AG08395 (cell line): ENCODE measurements at regions not wholly inside any gene's neighbourhood (a gene's known extent, or its start where the extent isn't known, plus 50 kb on each side); places are given as distances from the start of the nearest gene placed in this dataset.
"Not testable (repeated sequence)": the region's sequence is repeated elsewhere in the genome, so short reads cannot be mapped to it uniquely, and the experiment has no call there.

Source experiments
- DNase-seq: peaks from one replicate; pipeline ENCODE4 v3.0.0; 2012; ENCODE audit warnings: mixed read lengths, low spot score

DNA sequence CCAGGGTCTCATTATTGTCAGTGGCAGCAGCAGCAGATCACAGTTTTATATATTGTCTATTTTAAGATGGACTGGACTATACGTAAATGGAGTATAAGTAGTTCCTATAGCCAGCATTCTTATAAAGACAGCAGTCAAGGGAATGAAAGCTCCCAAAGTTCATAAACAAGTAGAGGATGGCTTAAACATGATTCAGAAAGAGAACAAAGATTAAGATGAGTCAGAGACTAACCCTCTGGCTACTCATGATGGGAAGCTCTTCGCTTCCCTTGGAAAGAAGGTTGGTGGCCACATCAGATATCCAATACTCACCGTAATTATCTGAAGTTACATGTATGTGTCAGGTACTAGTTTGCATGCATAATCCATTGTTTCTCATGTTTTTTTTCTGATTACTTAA, 277.0 kb downstream of the INHBA start:
- DNase-seq, result peak; percentile 79

DNA sequence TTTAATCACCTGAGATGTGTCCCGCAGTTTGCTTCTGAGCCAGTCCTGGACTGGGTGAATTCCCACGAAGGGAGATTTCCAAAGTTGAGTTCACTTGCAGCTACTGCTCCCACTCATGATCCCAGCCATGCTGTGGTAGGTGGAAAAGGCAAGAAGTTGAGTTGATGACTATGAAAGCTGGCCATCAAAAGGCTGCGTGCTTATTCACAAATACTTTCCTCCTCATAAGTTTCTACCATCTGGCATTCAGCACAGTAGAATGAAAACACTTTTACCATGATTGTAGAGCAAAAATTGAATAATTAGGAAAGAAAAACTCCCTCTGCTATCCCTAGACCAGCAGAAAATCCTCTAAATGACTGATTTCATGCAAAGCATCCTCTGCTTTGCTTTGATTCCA, 281.8 kb downstream of the INHBA start:
- no peak for DNase-seq

- no peak for DNase-seq
Observed at GRCh38 chr7:41420421-41420820, 282.5 kb downstream of the INHBA start.

DNA sequence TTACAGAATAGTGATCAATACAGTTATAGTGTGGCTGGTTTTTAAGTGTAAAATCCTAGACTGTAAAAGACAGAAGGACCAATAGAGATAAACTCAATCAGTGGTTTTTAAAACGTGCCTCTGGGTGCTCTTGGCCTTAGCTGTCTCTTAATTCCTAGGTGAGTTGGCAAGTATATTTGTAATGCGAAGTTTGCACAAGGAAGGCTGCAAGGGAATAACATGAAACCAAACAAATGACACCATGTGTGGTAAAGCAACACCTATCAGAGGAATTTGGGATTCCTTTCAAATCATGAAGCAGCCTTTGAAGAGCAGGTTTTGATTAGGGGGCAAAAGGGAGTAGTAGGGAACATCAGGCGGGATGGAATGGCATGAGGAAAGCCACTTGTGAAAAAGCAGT, 284.6 kb downstream of the INHBA start:
- DNase-seq, result no peak

GRCh38 chr7:41416208-41416595, 286.7 kb downstream of the INHBA start:
- no peak for DNase-seq

GRCh38 chr7:41415471-41416207, 287.3 kb downstream of the INHBA start:
- DNase-seq, result no peak

GRCh38 chr7:41415051-41415450, 287.8 kb downstream of the INHBA start:
- DNase-seq, result no peak

- DNase-seq, result no peak
Observed at GRCh38 chr7:41404375-41405074, 298.4 kb downstream of the INHBA start.

GRCh38 chr7:41403291-41403690, 299.6 kb downstream of the INHBA start:
- DNase-seq, result no peak

- no peak for DNase-seq
Observed at GRCh38 chr7:41401833-41402232, 301.1 kb downstream of the INHBA start.

DNA sequence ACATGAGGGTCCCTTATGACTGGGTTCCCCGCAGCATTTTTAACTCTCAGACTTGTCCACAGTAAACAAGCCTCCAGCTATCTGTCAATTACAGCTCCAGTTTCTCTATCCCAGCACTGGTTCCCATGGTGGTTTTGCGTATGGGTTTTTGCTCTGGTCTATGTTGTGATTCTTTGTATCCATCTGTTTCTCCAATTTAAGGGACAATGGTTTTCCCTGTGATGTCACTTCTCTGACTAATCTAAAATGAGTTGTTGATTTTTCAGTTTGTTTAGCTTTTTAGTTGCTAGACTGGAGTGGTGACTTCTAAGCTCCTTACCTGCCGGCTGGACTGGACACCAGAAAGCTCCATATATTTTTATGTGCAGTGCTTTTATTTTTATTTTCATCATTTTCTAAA, 303.7 kb downstream of the INHBA start:
- no peak for DNase-seq

GRCh38 chr7:41391818-41392217, 311.1 kb downstream of the INHBA start:
- no peak for DNase-seq

DNA sequence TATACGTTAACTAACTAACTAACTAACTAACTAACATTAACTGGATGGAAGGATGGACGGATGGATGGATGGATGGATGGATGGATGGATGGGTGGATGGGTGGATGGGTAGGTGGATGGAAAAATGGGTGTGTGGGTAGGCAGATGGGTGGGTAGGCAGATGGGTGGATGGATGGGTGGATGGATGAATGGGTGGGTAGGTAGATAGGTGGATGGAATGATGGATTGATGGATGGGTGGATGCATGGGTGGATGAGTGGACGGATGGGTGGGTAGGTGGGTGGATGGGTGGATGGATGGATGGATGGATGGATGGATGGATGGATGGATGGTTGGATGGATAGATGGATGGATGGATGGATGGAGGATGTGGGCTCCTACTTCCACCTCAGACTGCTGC, 314.0 kb downstream of the INHBA start:
- DNase-seq, result not testable (repeated sequence)

DNA sequence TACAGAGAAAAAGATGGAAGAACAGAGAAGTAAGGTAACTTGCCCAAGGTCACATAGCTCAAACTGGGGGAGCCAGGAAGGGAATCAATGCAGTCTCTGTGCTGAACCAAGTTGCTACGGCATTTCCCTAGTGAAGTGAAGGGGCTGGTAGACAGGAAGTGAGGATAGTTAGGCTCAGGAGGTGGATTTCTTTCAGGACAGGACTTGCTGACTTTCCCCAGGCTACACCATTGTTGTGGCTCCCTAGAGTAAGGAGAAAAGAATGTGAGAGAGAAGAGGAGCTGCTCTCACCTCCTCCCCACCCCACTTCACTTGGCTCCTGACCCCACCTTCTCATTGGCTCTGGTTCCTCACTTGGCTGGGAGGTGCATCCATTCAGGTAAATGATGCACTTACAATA, 316.9 kb downstream of the INHBA start:
- DNase-seq, result no peak

DNA sequence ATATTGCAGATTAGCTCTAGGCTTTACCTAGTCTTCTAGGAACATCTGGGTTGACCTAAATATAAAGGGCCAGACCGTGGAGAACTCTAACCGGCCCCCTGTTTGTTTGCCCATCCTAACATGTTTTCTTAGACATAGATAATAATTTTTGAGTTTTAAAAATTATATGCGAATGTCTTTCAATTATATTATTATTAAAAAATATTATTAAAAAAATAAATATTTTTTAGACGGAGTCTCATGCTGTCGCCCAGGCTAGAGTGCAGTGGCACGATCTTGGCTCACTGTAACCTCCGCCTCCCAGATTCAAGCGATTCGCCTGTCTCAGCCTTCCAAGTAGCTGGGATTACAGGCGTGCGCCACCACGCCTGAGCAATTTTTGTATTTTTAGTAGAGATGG, 318.5 kb downstream of the INHBA start:
- DNase-seq, result no peak

DNA sequence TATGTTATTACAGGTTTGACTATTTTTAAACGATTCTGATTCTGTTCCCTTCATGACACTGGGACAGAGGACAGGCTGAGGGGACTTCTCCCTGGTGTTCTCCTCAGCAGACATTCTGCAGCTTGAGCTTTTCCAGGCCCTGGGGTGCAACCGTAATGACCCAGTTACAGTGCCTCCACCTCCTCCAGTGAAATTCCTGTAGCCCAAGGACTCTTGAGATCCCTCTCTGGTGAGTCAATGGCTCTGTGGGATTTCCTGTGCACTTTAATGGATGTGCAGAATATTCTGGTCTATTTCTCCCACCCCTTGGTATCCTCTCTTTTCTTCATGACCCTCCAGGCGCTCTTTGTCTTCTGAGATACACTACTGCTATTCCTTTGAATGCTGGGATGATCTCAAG, 319.3 kb downstream of the INHBA start:
- DNase-seq, result peak; percentile 4

DNA sequence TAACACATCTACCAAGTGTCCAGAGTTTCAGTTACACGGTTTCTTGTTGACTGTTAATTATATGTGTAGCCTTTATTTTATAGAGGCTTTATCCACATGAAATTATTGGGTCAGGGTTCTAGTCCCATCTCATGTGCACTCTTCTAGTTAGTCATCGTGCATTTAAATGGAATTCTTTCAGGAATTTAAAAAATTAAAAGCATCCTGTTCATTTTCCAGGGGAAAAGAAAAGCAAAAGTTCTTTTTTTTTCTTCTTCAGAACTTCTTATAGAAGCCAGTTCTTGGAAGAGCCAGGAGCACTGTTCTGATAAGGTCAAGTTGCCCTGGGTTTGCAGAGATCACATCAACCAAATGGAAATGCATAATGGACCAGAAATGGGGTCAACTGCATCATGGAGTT, 324.7 kb downstream of the INHBA start:
- DNase-seq, result no peak

DNA sequence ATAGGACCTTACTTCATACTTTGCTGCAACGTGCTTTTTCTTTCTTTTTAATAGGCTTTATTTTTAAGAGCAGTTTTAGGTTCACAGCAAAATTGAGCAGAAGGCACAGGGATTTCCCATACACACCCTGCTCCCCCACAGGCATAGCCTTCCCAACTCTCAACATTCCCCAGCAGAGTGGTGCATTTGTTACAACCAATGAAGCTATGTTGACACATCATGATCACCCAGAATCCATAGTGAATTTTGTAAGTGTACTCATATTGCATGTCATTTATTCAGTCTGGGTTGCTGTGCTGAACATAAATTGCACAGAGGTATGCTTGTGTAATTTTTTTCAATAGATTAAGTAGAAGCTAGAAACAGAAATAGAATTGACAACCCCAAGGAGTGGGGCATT, 327.3 kb downstream of the INHBA start:
- DNase-seq, result no peak

DNA sequence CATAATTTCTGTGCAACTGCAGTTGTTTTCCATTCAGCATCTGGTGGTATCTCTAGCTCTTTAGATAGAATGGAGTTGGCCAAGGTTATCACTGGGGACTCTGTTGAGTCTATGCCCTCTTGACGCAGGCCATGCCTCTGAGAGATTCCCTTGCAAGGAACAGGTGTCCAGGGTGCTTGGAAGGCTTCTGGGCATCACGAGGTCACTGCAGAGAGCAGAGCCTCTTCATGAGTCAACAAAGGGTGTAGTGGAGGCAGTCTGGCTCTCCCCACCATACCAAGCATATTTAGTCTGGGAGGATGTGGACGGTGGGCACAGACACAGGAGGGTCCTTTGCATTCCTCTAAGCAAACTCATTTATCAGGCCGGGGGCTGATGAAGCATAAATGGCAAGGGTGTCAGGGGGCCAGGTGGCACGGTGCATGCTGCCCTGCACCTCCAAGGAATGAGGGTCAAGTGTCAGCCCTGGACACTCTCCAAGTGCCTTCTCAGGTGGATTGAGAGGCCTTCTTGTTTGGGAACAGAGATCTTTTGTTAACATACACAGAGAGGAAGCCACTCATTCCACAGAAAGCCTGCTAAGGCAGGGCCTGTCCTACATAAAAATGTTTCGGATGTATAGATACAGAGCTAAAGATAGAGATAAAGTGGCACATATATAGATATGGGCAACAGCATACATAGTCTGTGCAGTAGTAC, 328.6 kb downstream of the INHBA start:
- no peak for DNase-seq

- no peak for DNase-seq
Observed at GRCh38 chr7:41367967-41368882, 334.7 kb downstream of the INHBA start.

DNA sequence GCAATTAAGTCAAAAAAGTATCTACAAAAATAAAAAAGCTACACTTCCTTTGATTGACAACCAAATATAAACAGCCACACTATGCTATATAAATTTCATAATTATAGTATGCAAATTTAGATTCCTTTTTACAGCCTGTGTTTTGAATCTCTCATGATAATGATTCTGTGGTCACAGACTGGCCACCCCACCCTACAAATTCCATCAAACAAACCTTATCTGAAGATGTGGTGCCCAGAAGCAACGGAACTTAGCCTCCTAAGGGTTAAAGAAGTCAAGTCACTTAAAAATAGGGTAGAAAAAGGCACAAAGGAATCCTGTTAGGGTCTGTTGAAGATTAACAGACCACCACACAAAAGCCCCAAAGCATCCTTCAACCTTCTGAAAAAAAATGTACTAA, 351.8 kb downstream of the INHBA start:
- no peak for DNase-seq

DNA sequence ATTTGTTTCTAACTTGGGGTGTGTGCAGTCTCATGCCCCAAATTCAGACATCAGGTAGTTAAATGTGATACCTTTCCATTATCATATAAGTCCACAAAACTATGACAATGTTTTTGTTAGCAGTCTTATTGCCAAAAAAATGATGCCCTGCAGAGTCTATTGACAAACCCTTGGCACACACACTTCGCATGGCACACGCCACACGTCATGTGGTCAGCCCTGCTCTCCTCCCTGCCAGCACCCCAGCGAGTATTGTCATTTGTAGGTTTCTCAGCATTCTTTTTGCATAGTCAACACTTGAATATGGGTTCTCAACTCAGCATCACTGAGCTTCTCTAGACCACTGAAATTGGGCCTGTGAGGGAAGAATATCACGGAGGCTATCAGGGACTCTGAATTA, 356.0 kb downstream of the INHBA start:
- no peak for DNase-seq
